HEK293T (cell line): ENCODE measurements at regions not wholly inside any gene's neighbourhood (a gene's known extent, or its start where the extent isn't known, plus 50 kb on each side); places are given as distances from the start of the nearest gene placed in this dataset.

Experiments used
- ARNT ChIP-seq: fragments of 450-650 bp; IDR thresholded peaks from 2 replicates; pipeline ENCODE4 v1.6.1; 2017; ENCODE audit warnings: mild to moderate bottlenecking
- BHLHE40 ChIP-seq: fragments of 450-650 bp; IDR thresholded peaks from 2 replicates; pipeline ENCODE4 v1.6.1; 2016; ENCODE audit warnings: mild to moderate bottlenecking, moderate library complexity, borderline replicate concordance
- CTBP1 ChIP-seq: fragments of 450-650 bp; IDR thresholded peaks from 2 replicates; pipeline ENCODE4 v1.6.1; 2016; ENCODE audit warnings: borderline replicate concordance
- FOXA1 ChIP-seq: fragments of 450-650 bp; IDR thresholded peaks from 2 replicates; pipeline ENCODE4 v1.6.1; 2016; ENCODE audit warnings: mild to moderate bottlenecking
- FOXK2 ChIP-seq: fragments of 450-650 bp; IDR thresholded peaks from 2 replicates; pipeline ENCODE4 v1.6.1; 2016; ENCODE audit warnings: mild to moderate bottlenecking
- FOXM1 ChIP-seq: fragments of 450-650 bp; IDR thresholded peaks from 2 replicates; pipeline ENCODE4 v1.6.1; 2017; ENCODE audit warnings: mild to moderate bottlenecking, borderline replicate concordance
- HDGF ChIP-seq: fragments of 450-650 bp; IDR thresholded peaks from 2 replicates; pipeline ENCODE4 v1.6.1; 2017; ENCODE audit warnings: antibody characterized with exemption, borderline replicate concordance
- LEF1 ChIP-seq: fragments of 450-650 bp; IDR thresholded peaks from 2 replicates; pipeline ENCODE4 v1.6.1; 2017; ENCODE audit warnings: mild to moderate bottlenecking, borderline replicate concordance
- PKNOX1 ChIP-seq: fragments of 450-650 bp; IDR thresholded peaks from 2 replicates; pipeline ENCODE4 v1.6.1; 2016
- SP1 ChIP-seq: fragments of 450-650 bp; IDR thresholded peaks from 2 replicates; pipeline ENCODE4 v1.6.1; 2017
- SUZ12 ChIP-seq: fragments of 450-650 bp; IDR thresholded peaks from 2 replicates; pipeline ENCODE4 v1.6.1; 2016; ENCODE audit warnings: mild to moderate bottlenecking
- ZNF384 ChIP-seq: fragments of 450-650 bp; IDR thresholded peaks from 2 replicates; pipeline ENCODE4 v1.6.1; 2016

GRCh38 chr13:85562282-85562681 is 236.9 kb downstream of the SLITRK6 start:
- TF ChIP-seq CTBP1 (no peak), PKNOX1 (no peak), FOXK2 (no peak), FOXA1 (no peak), HDGF (no peak), BHLHE40 (no peak), FOXM1 (no peak), ZNF384 (no peak), SP1 (no peak), ARNT (no peak), LEF1 (no peak), SUZ12 (no peak)
